ENCODE measurements at regions not wholly inside any gene's neighbourhood (a gene's known extent, or its start where the extent isn't known, plus 50 kb on each side); places are given as distances from the start of the nearest gene placed in this dataset.

DNA sequence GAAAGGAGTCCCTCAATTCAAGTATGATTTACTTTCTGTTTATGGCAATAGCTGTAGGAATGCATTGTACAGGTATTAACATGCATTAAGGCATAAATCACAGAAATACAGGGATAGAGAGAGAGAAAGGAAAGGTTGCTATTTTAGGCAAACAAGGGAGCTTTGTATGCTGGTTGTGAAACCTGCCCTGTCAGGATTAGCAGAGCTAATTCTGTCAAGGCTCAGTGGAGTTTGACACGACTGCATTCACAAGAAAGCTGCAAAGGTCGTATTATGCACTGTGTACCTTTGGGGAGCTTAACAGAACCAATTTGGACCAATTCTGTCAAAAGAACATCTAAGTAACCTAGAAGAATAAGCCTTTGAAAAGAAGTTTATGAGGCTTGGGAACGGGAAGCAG is 239.3 kb downstream of the GRIA2 start:
- DNase-seq: no peak

DNA sequence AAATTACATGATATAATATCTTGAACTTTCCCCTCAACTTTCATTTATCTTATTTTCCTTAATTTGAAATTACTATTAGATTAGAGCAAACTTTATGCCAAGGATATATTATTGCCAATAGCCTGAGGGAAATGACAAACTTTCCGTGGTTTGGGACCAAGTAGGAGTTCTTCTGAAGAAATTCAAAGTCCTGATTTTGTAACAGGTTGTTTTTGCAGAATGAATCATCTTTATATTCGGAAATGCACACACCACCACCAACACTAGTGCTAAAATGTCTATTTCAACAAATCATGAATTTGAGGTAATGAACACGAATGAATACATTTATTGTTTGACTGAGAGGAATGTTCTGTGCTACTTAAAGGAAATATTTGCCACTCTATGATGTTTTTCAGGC is 226.7 kb downstream of the GRIA2 start:
- DNase-seq: no peak

DNA sequence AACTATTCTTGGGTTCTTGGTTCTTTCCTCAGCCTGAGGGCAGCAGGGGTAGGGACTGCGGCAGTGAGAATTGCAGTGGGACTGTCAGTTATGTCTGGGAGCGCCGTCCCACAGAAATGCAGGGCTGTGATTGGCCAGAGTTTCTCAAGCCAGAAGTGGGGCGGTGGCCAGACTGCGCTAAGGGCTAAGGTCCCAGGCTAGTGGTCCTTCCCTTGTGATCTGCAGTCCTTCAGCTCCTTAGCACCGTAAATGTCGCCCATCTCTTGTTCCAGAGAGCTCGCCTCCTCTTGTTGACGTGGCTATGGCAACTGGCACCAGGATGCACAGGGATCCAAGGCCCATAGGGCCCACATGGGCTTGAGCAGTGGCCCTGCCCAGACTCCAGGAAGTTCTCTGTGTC is 223.5 kb downstream of the GRIA2 start:
- no peak for DNase-seq

DNA sequence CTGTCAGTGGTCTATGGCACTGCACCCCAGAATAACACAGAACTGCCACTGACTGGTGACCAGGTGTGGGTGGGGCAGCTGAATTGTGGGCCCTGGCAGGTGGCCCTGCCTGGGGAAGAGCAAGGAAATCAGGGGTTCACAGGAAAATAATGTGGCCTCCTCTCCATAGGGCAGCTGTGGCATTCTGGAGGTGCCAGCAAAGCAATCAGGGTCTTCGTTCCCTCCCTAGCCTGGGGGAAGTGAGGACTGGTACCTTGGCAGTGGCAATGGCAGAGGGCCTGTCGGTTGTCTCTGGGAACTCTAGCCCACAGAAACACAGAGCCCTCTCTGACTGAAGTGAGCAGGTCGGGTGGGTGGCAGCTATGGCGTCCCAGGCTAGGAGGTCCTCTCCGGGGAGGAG is 223.0 kb downstream of the GRIA2 start:
- DNase-seq: no peak

DNA sequence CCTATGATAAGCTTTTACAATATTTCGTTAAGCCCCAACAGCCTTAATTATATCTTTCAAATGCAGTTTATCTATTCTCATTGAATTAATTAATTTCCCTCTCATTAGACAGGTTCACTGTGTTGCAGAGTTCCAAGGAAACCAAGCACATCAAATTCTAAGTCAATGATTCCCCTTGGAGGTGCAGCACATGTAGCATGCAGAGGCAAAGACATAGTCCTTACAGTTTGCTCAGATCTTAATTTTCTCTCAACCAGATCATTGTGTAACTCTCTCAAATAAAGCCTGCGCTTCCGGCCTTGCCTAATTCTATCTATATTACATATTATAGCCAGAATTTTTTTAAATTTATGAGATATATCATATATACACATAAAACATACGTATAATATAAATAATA is 205.4 kb downstream of the GRIA2 start:
- no peak for DNase-seq

DNA sequence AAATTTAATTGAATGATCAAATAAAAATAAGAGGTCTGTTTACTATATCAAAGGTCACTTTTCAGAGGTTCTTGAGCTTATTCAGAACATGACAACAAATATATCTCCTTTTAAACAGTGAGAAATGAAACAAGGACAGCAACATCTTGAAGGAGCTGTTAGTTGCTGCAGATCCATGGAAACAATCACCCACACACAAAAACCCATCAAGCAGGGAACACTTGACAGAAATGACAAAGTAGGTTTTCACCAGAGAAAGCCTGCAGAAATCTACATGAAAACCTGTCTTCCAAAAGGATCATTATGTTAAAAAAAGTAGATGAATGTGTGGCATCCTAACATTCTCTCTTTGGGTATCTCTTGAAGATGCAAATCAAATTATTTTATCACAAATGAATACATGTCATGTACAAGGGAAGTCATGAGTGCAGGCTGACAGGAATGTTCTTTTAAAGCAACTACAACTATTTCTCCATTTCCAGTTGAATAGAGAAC is 203.0 kb downstream of the GRIA2 start:
- no peak for DNase-seq

DNA sequence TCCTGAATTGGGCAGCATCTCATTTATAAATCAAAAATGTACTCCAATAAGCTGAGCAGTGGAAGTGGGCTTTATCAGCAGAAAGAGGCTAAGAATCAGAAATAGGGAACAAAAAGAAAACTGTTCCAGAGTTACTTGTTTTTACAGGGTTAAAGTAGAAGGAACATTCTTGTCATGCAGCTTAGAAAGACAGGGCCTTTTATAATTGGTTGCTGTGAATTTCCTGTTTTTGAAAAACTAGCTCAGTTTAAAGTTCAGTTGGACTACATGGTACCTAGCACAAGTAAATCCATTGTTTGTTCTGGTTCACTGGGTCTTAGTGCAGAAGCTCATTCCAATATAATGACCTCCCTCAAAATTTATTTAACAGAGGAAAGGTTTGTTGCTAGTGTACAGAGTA is 200.8 kb downstream of the GRIA2 start:
- DNase-seq: no peak
